ENCODE measurements at regions not wholly inside any gene's neighbourhood (a gene's known extent, or its start where the extent isn't known, plus 50 kb on each side); places are given as distances from the start of the nearest gene placed in this dataset.

GRCh38 chr12:116385486-116386217 is 108.2 kb upstream of the MED13L start:
- H3K4me1 Mint-ChIP-seq = peaks cover 11% of the 10 kb centered on the region
- ChIA-PET POLR2A (interaction anchor here (0.7 to 1.4 kb wide), 8 partner anchors 10 to 174 kb away, joined by 3 to 8 read pairs (median 4); partner anchors contain the start of gene MAP1LC3B2), CTCF (interaction anchor here (0.8 to 1.4 kb wide), 2 partner anchors 13 to 174 kb away, joined by 3 to 4 read pairs; partner anchors contain the start of gene MAP1LC3B2)
- no peak for ATAC-seq (ENCODE audit: low read depth)
- TF ChIP-seq CTCF (IDR thresholded peaks at IDR 0.05) = no peak
- no peak overlapping the region for H3K27ac Mint-ChIP-seq
- H3K9me3 Mint-ChIP-seq = no peaks in the 10 kb centered on the region
- no peak overlapping the region for H3K4me3 Mint-ChIP-seq
- H3K36me3 Mint-ChIP-seq (ENCODE audit: low read depth) = no peaks in the 10 kb centered on the region
- intact Hi-C loops (cut with micrococcal nuclease) = loop anchor here (2.0 kb wide), 1 partner anchor 49 kb away; no protein-coding TSS in a partner anchor
- H3K27me3 Mint-ChIP-seq = peaks cover 5% of the 10 kb centered on the region
- no peak for DNase-seq

GRCh38 chr12:116389326-116389725 is 111.8 kb upstream of the MED13L start:
- DNase-seq (no peak), ATAC-seq (ENCODE audit: low read depth) (no peak)
- CTCF ChIA-PET = no interaction called here
- POLR2A ChIA-PET = no interaction called here
- Mint-ChIP-seq H3K27ac (no peak overlapping the region), H3K9me3 (no peaks in the 10 kb centered on the region), H3K36me3 (ENCODE audit: low read depth) (no peaks in the 10 kb centered on the region), H3K4me1 (peaks cover 12% of the 10 kb centered on the region), H3K4me3 (no peak overlapping the region), H3K27me3 (peaks cover 3% of the 10 kb centered on the region)
- intact Hi-C loops (cut with micrococcal nuclease) = no loop called here
- TF ChIP-seq CTCF (IDR thresholded peaks at IDR 0.05) = no peak

GRCh38 chr12:116389990-116390389 is 112.5 kb upstream of the MED13L start:
- no peak for ATAC-seq (ENCODE audit: low read depth)
- DNase-seq = no peak
- ChIA-PET CTCF (no interaction called here), POLR2A (no interaction called here)
- Mint-ChIP-seq H3K27ac (no peak overlapping the region), H3K27me3 (peaks cover 3% of the 10 kb centered on the region), H3K36me3 (ENCODE audit: low read depth) (no peaks in the 10 kb centered on the region), H3K9me3 (no peaks in the 10 kb centered on the region), H3K4me1 (peaks cover 7% of the 10 kb centered on the region), H3K4me3 (no peak overlapping the region)
- no peak for TF ChIP-seq CTCF (IDR thresholded peaks at IDR 0.05)
- intact Hi-C loops (cut with micrococcal nuclease) = no loop called here

- Mint-ChIP-seq H3K27me3 (peaks cover 3% of the 10 kb centered on the region), H3K4me3 (no peak overlapping the region), H3K36me3 (ENCODE audit: low read depth) (no peaks in the 10 kb centered on the region), H3K27ac (no peak overlapping the region), H3K9me3 (no peaks in the 10 kb centered on the region), H3K4me1 (peaks cover 4% of the 10 kb centered on the region)
- no peak for TF ChIP-seq CTCF (IDR thresholded peaks at IDR 0.05)
- intact Hi-C loops (cut with micrococcal nuclease) = no loop called here
- DNase-seq = no peak
- no peak for ATAC-seq (ENCODE audit: low read depth)
- CTCF ChIA-PET = interaction anchor here (1.3 kb wide), 1 partner anchor 210 kb away, joined by 3 read pairs; no protein-coding TSS in a partner anchor
- POLR2A ChIA-PET = no interaction called here
Observed at GRCh38 chr12:116390401-116391335, 113.2 kb upstream of the MED13L start.

GRCh38 chr12:116391501-116391900 is 114.0 kb upstream of the MED13L start:
- Mint-ChIP-seq H3K27ac (no peak overlapping the region), H3K4me1 (peaks cover 4% of the 10 kb centered on the region), H3K9me3 (no peaks in the 10 kb centered on the region), H3K27me3 (peaks cover 3% of the 10 kb centered on the region), H3K36me3 (ENCODE audit: low read depth) (no peaks in the 10 kb centered on the region), H3K4me3 (no peak overlapping the region)
- POLR2A ChIA-PET = no interaction called here
- ATAC-seq (ENCODE audit: low read depth) (no peak), DNase-seq (no peak)
- intact Hi-C loops (cut with micrococcal nuclease) = no loop called here
- no peak for TF ChIP-seq CTCF (IDR thresholded peaks at IDR 0.05)
- CTCF ChIA-PET = interaction anchor here (1.3 kb wide), 1 partner anchor 209 kb away, joined by 3 read pairs; no protein-coding TSS in a partner anchor

Data from activated B cell treated with CpG ODN at 0.5 μM for 24 hours (primary cell).